IMR-90 (cell line): ENCODE measurements at regions not wholly inside any gene's neighbourhood (a gene's known extent, or its start where the extent isn't known, plus 50 kb on each side); places are given as distances from the start of the nearest gene placed in this dataset.

Experiments used
- ATAC-seq: fragments of 200-7000 bp; cut with Tn5 transposase; 2 replicates; pipeline ENCODE4 v1.9.1; 2020; ENCODE audit warnings: low read depth, mild to moderate bottlenecking, moderate library complexity
- BruUV-seq: library from RNA; stranded (reverse); fragments of 400-500 nt; replicated peaks from 2 replicates; lab custom pipeline; 2021; lab: Mats Ljungman, UMichigan
- CTCF ChIA-PET: fragments of 300-600 bp; formaldehyde crosslinking; extraction: SDS; loops from one replicate; lab custom pipeline; 2021; ENCODE audit warnings: antibody characterized with exemption; lab: Yijun Ruan, JAX
- POLR2A ChIA-PET: fragments of 300-600 bp; sonication (Branson Sonifier 250); formaldehyde crosslinking; loops from one replicate; lab custom pipeline; 2022; ENCODE audit warnings: antibody characterized with exemption; ENCODE audit not compliant: unreplicated experiment; lab: Charles Lee
- DNase-seq: peaks from one replicate; pipeline ENCODE4 v3.0.0; 2013
- H2AFZ ChIP-seq: replicated peaks from 2 replicates; pipeline ENCODE3; 2013; ENCODE audit warnings: low read length, mild to moderate bottlenecking; ENCODE audit not compliant: poor library complexity
- H2AK5ac ChIP-seq: 2 replicates; pipeline ENCODE4 v1.6.1; 2013; ENCODE audit warnings: low read depth, low read length, inconsistent platforms
- H2AK9ac ChIP-seq: replicated peaks from 2 replicates; pipeline ENCODE3; 2013; ENCODE audit warnings: mild to moderate bottlenecking, low read depth, low read length, moderate library complexity; ENCODE audit not compliant: poor library complexity
- H2BK120ac ChIP-seq: 2 replicates; pipeline ENCODE4 v1.6.1; 2013; ENCODE audit warnings: low read depth, low read length, inconsistent platforms
- H2BK15ac ChIP-seq: 3 replicates; pipeline ENCODE4 v1.6.1; 2013; ENCODE audit warnings: low read depth, low read length, inconsistent platforms
- H2BK20ac ChIP-seq: 2 replicates; pipeline ENCODE4 v1.6.1; 2013; ENCODE audit warnings: low read depth, mild to moderate bottlenecking, inconsistent platforms, low read length, moderate library complexity
- H2BK5ac ChIP-seq: 2 replicates; pipeline ENCODE4 v1.6.1; 2013; ENCODE audit warnings: mild to moderate bottlenecking, low read depth, low read length, inconsistent platforms; ENCODE audit not compliant: poor library complexity, severe bottlenecking
- H3K14ac ChIP-seq: replicated peaks from 2 replicates; pipeline ENCODE4 v1.6.1; 2013; ENCODE audit warnings: low read depth, low read length, inconsistent platforms
- H3K18ac ChIP-seq: 2 replicates; pipeline ENCODE4 v1.6.1; 2013; ENCODE audit warnings: low read depth, low read length, control low read depth
- H3K23ac ChIP-seq: 2 replicates; pipeline ENCODE4 v1.6.1; 2013; ENCODE audit warnings: low read depth, low read length, inconsistent platforms
- H3K27ac ChIP-seq: 2 replicates; pipeline ENCODE4 v1.5.1; 2013; ENCODE audit warnings: mild to moderate bottlenecking, control low read depth, low read length; ENCODE audit not compliant: insufficient read depth
- H3K27me3 ChIP-seq: 2 replicates; pipeline ENCODE4 v1.6.1; 2013; ENCODE audit warnings: low read length; ENCODE audit not compliant: control insufficient read depth, insufficient read depth
- H3K36me3 ChIP-seq: 2 replicates; pipeline ENCODE4 v1.6.1; 2013; ENCODE audit warnings: low read length, mixed read lengths; ENCODE audit not compliant: control insufficient read depth, insufficient read depth
- H3K4ac ChIP-seq: 2 replicates; pipeline ENCODE4 v1.6.1; 2013; ENCODE audit warnings: low read depth, low read length, inconsistent platforms
- H3K4me1 ChIP-seq: 2 replicates; pipeline ENCODE4 v1.6.1; 2013; ENCODE audit warnings: low read length, mixed read lengths; ENCODE audit not compliant: control insufficient read depth, insufficient read depth
- H3K4me2 ChIP-seq: 2 replicates; pipeline ENCODE4 v1.6.1; 2013; ENCODE audit warnings: low read depth, mild to moderate bottlenecking, control low read depth, low read length, moderate library complexity
- H3K4me3 ChIP-seq: 2 replicates; pipeline ENCODE4 v1.5.1; 2013; ENCODE audit warnings: low read depth, mild to moderate bottlenecking, control low read depth, low read length, moderate library complexity; ENCODE audit not compliant: insufficient read depth
- H3K56ac ChIP-seq: 2 replicates; pipeline ENCODE4 v1.6.1; 2013; ENCODE audit warnings: low read length, inconsistent platforms; ENCODE audit not compliant: insufficient read depth; ENCODE audit errors: extremely low read depth
- H3K79me1 ChIP-seq, 2 experiments: 2 replicates each; pipeline ENCODE4 v1.6.1; 2013; ENCODE audit warnings: low read length in 2 of 2, inconsistent platforms in 1 of 2, low read depth in 1 of 2
- H3K9ac ChIP-seq: 2 replicates; pipeline ENCODE4 v1.6.1; 2013; ENCODE audit warnings: low read depth, low read length, control low read depth
- H3K9me1 ChIP-seq: 2 replicates; pipeline ENCODE4 v1.6.1; 2013; ENCODE audit warnings: low read length, inconsistent platforms; ENCODE audit not compliant: insufficient read depth
- H3K9me3 ChIP-seq: 2 replicates; pipeline ENCODE4 v1.6.1; 2013; ENCODE audit warnings: low read length; ENCODE audit not compliant: control insufficient read depth, insufficient read depth
- H4K20me1 ChIP-seq: 2 replicates; pipeline ENCODE4 v1.6.1; 2013; ENCODE audit warnings: low read length, inconsistent platforms; ENCODE audit not compliant: insufficient read depth
- H4K5ac ChIP-seq: 2 replicates; pipeline ENCODE4 v1.6.1; 2013; ENCODE audit warnings: mild to moderate bottlenecking, low read depth, low read length, control low read depth
- H4K8ac ChIP-seq, 2 experiments: 2 replicates each; pipeline ENCODE4 v1.6.1; 2013; ENCODE audit warnings: low read depth in 2 of 2, low read length in 2 of 2, control low read depth in 1 of 2, inconsistent platforms in 1 of 2
- H4K91ac ChIP-seq: 2 replicates; pipeline ENCODE4 v1.6.1; 2013; ENCODE audit warnings: low read depth, low read length, inconsistent platforms; ENCODE audit not compliant: insufficient read depth
- BHLHE40 ChIP-seq: fragments of 150-350 bp; IDR thresholded peaks from 2 replicates; pipeline ENCODE4 v1.6.1; 2016; ENCODE audit warnings: mild to moderate bottlenecking, low read depth, low read length
- CEBPB ChIP-seq: IDR thresholded peaks from 2 replicates; pipeline ENCODE4 v1.6.1; 2012; ENCODE audit warnings: low read depth, low read length, improper control_type of control experiment
- CHD1 ChIP-seq: IDR thresholded peaks from 2 replicates; pipeline ENCODE4 v1.6.1; 2012; ENCODE audit warnings: low read depth, low read length, improper control_type of control experiment
- MAFK ChIP-seq: IDR thresholded peaks from 2 replicates; pipeline ENCODE4 v1.6.1; 2012; ENCODE audit warnings: low read depth, low read length, improper control_type of control experiment
- MAZ ChIP-seq: IDR thresholded peaks from 2 replicates; pipeline ENCODE4 v1.6.1; 2012; ENCODE audit warnings: low read depth, mild to moderate bottlenecking, low read length, improper control_type of control experiment, moderate library complexity, borderline replicate concordance
- MXI1 ChIP-seq: IDR thresholded peaks from 2 replicates; pipeline ENCODE4 v1.6.1; 2012; ENCODE audit warnings: low read depth, mild to moderate bottlenecking, low read length, moderate library complexity, borderline replicate concordance
- POLR2A ChIP-seq: IDR thresholded peaks from 2 replicates; pipeline ENCODE4 v1.6.1; 2012; ENCODE audit warnings: mild to moderate bottlenecking, low read depth, low read length
- RAD21 ChIP-seq: IDR thresholded peaks from 2 replicates; pipeline ENCODE4 v1.6.1; 2012; ENCODE audit warnings: low read length, improper control_type of control experiment
- RCOR1 ChIP-seq: IDR thresholded peaks from 2 replicates; pipeline ENCODE4 v1.6.1; 2012; ENCODE audit warnings: mild to moderate bottlenecking, low read length, improper control_type of control experiment; ENCODE audit not compliant: insufficient replicate concordance
- RFX5 ChIP-seq: IDR thresholded peaks from 2 replicates; pipeline ENCODE4 v1.8.0; 2012; ENCODE audit warnings: low read depth, mild to moderate bottlenecking, low read length, moderate library complexity
- WGBS, 2 experiments: methylation state at CpG; one replicate each; pipeline versions ENCODE4 v1.1.5 to v1.1.7; 2013; ENCODE audit warnings: missing lambda C conversion rate in 2 of 2; ENCODE audit not compliant: insufficient read length in 1 of 2; ENCODE audit errors: extremely low coverage in 2 of 2; 5-methylcytosine and 5-hydroxymethylcytosine counted together
- dilution Hi-C: fragments of 300-500 bp; cut with HindIII; formaldehyde crosslinking; loops from one replicate; pipeline ENCODE4 v1.14.3; 2018; ENCODE audit warnings: low sequenced_read_pairs; ENCODE audit not compliant: unreplicated experiment
- in situ Hi-C: fragments of 300-500 bp; cut with MboI; formaldehyde crosslinking; loops from 3 replicates; pipeline ENCODE4 v1.14.3; 2019; ENCODE audit warnings: low sequenced_read_pairs, inconsistent platforms, mixed read lengths
- intact Hi-C: fragments of 100-400 bp; cut with micrococcal nuclease; formaldehyde crosslinking; loops from 2 replicates; pipeline ENCODE4 v1.10.0; 2022
- TF ChIP-seq, protein P1 (sequence below): conservative IDR thresholded peaks from 2 replicates; pipeline ENCODE4 v1.5.1; 2012; ENCODE audit warnings: mild to moderate bottlenecking, low read depth, low read length, improper control_type of control experiment
- TF ChIP-seq, protein P2 (sequence below): fragments of 150-350 bp; IDR thresholded peaks from 2 replicates; pipeline ENCODE4 v1.6.1; 2016; ENCODE audit warnings: low read depth, mild to moderate bottlenecking, low read length, moderate library complexity, borderline replicate concordance

DNA sequence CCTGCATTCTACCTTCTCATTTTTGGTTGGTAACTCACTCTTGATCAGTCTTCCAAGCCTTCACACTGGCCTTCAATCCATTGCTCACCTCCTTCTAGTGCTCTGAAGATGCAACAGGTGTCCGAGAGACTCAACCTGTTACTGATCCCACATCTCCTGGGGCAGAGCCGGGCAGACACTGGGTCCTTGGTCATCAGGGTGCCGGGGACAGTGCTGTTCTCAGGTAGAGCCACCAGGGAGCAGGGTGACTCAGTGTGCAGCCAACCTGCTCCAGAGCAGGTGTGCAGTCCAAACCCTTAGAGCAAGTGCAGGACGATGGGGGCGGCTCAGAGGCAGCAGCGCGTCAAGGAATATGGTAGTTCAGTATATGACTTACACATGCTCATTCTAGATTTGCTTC is 188.4 kb downstream of the DHX15 start:
- TF ChIP-seq RFX5 (no peak), RCOR1 (no peak), CHD1 (no peak), BHLHE40 (no peak), MXI1 (no peak), CEBPB (no peak), MAFK (no peak), RAD21 (no peak), MAZ (no peak), POLR2A (no peak)
- TF ChIP-seq, protein P1, sequence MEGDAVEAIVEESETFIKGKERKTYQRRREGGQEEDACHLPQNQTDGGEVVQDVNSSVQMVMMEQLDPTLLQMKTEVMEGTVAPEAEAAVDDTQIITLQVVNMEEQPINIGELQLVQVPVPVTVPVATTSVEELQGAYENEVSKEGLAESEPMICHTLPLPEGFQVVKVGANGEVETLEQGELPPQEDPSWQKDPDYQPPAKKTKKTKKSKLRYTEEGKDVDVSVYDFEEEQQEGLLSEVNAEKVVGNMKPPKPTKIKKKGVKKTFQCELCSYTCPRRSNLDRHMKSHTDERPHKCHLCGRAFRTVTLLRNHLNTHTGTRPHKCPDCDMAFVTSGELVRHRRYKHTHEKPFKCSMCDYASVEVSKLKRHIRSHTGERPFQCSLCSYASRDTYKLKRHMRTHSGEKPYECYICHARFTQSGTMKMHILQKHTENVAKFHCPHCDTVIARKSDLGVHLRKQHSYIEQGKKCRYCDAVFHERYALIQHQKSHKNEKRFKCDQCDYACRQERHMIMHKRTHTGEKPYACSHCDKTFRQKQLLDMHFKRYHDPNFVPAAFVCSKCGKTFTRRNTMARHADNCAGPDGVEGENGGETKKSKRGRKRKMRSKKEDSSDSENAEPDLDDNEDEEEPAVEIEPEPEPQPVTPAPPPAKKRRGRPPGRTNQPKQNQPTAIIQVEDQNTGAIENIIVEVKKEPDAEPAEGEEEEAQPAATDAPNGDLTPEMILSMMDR: no peak
- TF ChIP-seq, protein P2, sequence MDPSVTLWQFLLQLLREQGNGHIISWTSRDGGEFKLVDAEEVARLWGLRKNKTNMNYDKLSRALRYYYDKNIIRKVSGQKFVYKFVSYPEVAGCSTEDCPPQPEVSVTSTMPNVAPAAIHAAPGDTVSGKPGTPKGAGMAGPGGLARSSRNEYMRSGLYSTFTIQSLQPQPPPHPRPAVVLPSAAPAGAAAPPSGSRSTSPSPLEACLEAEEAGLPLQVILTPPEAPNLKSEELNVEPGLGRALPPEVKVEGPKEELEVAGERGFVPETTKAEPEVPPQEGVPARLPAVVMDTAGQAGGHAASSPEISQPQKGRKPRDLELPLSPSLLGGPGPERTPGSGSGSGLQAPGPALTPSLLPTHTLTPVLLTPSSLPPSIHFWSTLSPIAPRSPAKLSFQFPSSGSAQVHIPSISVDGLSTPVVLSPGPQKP: no peak
- H2AK5ac ChIP-seq: no peak overlapping the region
- in situ Hi-C loops (no loop called here), dilution Hi-C loops (no loop called here), intact Hi-C loops (no loop called here)
- POLR2A ChIA-PET: no interaction called here
- H4K91ac ChIP-seq: no peak overlapping the region
- H2AFZ ChIP-seq: no peak overlapping the region
- no peak overlapping the region for H2BK120ac ChIP-seq
- no peak overlapping the region for H3K27ac ChIP-seq
- no peak for DNase-seq
- H3K4me2 ChIP-seq: no peak overlapping the region
- no peak overlapping the region for H3K9ac ChIP-seq
- no peak overlapping the region for H2AK9ac ChIP-seq
- H3K9me1 ChIP-seq: no peaks in the 10 kb centered on the region
- H3K79me1 ChIP-seq: no peaks in the 10 kb centered on the region
- H2BK20ac ChIP-seq: no peak overlapping the region
- H4K8ac ChIP-seq: no peak overlapping the region
- no peak for ATAC-seq
- H3K4me1 ChIP-seq: 0 out of 2 replicates have a peak, but pooled peaks cover 3% of the 10 kb centered on the region
- no peak overlapping the region for H3K4ac ChIP-seq
- no peak overlapping the region for H3K56ac ChIP-seq
- CTCF ChIA-PET: interaction anchor here (0.6 kb wide), 1 partner anchor 593 kb away, joined by 3 read pairs; no protein-coding TSS in a partner anchor
- 93% methylated on average over 2 of the region's 7 CpGs; no CpG with 5 or more reads in 1 of the 2 experiments for WGBS, 2 experiments
- H3K4me3 ChIP-seq: no peak overlapping the region
- no peak overlapping the region for H4K5ac ChIP-seq
- H3K18ac ChIP-seq: no peak overlapping the region
- no peaks in the 10 kb centered on the region for H3K27me3 ChIP-seq
- H3K36me3 ChIP-seq: no peaks in the 10 kb centered on the region
- H3K14ac ChIP-seq: no peak overlapping the region
- no peak overlapping the region for H2BK15ac ChIP-seq
- H3K9me3 ChIP-seq: no peaks in the 10 kb centered on the region
- BruUV-seq: no TSS peak
- no peaks in the 10 kb centered on the region for H4K20me1 ChIP-seq
- no peak overlapping the region for H3K23ac ChIP-seq
- no peak overlapping the region for H2BK5ac ChIP-seq
